ENCODE measurements at regions not wholly inside any gene's neighbourhood (a gene's known extent, or its start where the extent isn't known, plus 50 kb on each side); places are given as distances from the start of the nearest gene placed in this dataset.
A peak's percentile ranks its signal among the peaks of the same experiment; 100 is the strongest.

DNA sequence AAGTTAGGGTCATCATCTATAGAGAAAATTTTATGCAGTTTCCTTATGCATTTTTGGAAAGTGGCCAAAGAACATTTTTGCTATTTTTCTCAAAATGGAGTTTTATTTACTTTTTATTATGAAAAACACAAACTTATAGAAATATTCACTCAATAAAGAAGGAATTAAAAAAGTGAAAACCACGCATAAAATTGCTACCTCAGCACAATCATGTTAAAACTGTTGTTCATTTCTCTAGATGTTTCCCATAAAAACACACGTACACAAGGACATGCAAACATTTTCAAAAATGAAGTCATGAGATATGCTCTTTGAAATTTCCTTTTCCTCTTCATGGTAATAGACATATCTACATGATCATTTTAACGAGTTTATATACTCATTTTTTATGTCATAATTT lies 536.8 kb upstream of the MAGEB18 start:
- no peak for DNase-seq (ENCODE audit: low read depth)
- no peak overlapping the region for H3K4me3 ChIP-seq (ENCODE audit: low read depth, low read length)
- TF ChIP-seq, protein P1, sequence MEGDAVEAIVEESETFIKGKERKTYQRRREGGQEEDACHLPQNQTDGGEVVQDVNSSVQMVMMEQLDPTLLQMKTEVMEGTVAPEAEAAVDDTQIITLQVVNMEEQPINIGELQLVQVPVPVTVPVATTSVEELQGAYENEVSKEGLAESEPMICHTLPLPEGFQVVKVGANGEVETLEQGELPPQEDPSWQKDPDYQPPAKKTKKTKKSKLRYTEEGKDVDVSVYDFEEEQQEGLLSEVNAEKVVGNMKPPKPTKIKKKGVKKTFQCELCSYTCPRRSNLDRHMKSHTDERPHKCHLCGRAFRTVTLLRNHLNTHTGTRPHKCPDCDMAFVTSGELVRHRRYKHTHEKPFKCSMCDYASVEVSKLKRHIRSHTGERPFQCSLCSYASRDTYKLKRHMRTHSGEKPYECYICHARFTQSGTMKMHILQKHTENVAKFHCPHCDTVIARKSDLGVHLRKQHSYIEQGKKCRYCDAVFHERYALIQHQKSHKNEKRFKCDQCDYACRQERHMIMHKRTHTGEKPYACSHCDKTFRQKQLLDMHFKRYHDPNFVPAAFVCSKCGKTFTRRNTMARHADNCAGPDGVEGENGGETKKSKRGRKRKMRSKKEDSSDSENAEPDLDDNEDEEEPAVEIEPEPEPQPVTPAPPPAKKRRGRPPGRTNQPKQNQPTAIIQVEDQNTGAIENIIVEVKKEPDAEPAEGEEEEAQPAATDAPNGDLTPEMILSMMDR (conservative IDR thresholded peaks at IDR 0.05; ENCODE audit: low read depth, low read length): no peak

DNA sequence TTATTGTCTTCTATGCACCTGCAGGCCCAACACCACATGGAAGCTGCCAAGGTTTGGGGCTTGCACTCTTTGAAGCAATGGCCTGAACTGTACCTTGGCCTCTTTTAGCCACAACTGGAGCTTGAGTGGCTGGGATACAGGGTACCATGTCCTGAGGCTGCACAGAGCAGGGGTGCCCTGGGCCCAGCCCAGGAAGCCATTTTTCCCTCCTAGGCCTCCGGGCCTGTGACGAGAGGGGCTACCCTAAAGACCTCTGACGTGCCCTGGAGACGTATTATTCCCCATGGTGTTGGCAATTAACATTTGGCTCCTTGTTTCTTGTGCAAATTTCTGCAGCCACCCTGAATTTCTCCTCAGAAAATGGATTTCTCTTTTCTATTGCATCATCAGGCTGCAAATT lies 519.9 kb upstream of the MAGEB18 start:
- TF ChIP-seq, protein P1 (conservative IDR thresholded peaks at IDR 0.05; ENCODE audit: low read depth, low read length): no peak
- no peak for DNase-seq (ENCODE audit: low read depth)
- no peak overlapping the region for H3K4me3 ChIP-seq (ENCODE audit: low read depth, low read length)

DNA sequence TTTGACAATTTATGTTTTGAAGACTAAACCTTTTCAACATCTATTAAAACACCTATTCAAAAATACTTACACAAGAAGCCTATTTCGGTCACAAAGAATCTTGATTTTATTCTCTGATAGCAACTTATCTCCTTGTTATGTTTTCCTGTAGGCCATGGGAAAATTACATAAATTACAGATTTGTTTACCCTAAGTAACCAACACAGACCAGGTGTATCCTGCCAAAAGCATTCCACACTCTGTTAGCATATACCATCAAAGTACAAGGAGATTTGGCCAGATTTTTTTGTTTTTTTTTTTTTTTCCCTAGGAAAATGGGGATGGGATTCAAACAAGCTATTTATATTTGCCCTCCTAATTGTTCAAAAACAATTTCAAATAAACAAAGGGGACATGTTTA lies 497.9 kb upstream of the MAGEB18 start:
- DNase-seq (ENCODE audit: low read depth): no peak
- TF ChIP-seq, protein P1 (conservative IDR thresholded peaks at IDR 0.05; ENCODE audit: low read depth, low read length): no peak
- no peak overlapping the region for H3K4me3 ChIP-seq (ENCODE audit: low read depth, low read length)

DNA sequence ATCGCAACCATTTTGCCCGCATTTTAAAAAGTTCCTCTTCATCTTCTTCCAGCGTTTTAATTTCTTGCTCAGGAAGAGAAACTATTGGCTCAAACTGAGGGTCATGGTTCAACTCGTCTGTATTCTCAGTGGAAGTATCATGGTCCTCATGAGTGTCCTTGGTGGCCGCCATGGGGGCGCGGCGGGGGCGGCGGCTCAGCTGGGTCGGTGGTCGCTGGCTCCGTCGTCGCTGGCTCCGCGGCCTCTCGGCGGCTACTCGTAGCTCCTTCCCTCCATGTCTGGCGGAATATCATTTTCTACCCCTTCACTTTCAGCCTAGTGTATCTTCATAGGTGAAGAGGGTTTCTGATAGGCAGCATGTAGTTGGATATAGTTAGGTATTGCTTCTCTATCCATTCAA lies 492.0 kb upstream of the MAGEB18 start:
- TF ChIP-seq, protein P1 (conservative IDR thresholded peaks at IDR 0.05; ENCODE audit: low read depth, low read length): no peak

DNA sequence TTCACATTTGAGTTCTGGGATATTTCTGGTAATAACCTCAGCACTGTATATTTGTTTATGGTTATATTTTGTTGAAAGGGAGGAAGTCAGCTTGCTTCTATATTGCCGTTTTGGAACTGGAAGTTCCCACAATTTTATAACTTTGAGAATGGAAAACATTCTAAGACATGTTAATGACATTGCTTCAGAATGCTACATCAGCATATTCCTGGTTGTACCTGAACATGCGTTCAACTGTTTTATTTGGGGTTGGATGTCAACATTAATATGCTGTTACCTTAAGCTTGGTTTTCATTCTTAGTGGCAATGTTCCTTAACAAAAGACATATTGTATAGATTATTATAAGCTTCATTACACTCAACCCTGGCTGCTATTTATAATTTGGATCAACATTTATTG lies 489.4 kb upstream of the MAGEB18 start:
- DNase-seq (ENCODE audit: low read depth): no peak
- TF ChIP-seq, protein P1 (conservative IDR thresholded peaks at IDR 0.05; ENCODE audit: low read depth, low read length): no peak
- no peak overlapping the region for H3K4me3 ChIP-seq (ENCODE audit: low read depth, low read length)

More for the DNA sequence above, 492.0 kb upstream of the MAGEB18 start:
- H3K4me3 ChIP-seq (ENCODE audit: low read depth, low read length): no peak overlapping the region
- DNase-seq (ENCODE audit: low read depth): no peak

DNA sequence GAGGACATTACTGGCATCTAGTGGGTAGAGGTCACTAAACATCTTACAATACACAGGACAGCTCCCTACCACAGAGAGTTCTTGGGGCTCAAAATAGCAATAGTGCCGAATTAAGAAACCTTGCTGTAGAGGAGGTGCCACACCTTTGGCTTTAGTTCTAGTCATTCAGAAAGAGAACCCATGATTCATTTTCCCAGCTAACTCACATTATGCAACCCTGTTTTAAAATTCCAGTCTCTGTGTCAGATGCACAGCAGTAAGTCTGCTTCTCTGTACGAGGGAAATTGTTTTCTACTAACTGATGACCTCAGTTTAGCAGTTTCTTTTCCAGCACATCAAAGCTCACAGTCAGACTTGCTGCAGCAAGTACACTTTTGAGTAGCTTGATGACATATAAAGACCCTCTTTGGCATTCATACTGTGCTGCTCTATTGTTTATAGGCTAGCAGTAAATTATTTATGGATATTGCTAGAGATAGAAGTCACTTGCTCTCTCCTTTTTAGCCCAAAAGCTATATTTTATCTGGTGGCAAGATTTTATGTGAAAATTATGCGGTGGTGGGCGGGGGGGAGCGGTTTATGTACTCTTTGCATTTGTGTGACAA lies 487.8 kb upstream of the MAGEB18 start:
- H3K4me3 ChIP-seq (ENCODE audit: low read depth, low read length): no peak overlapping the region
- TF ChIP-seq, protein P1 (conservative IDR thresholded peaks at IDR 0.05; ENCODE audit: low read depth, low read length): no peak
- DNase-seq (ENCODE audit: low read depth): peak; percentile 41

DNA sequence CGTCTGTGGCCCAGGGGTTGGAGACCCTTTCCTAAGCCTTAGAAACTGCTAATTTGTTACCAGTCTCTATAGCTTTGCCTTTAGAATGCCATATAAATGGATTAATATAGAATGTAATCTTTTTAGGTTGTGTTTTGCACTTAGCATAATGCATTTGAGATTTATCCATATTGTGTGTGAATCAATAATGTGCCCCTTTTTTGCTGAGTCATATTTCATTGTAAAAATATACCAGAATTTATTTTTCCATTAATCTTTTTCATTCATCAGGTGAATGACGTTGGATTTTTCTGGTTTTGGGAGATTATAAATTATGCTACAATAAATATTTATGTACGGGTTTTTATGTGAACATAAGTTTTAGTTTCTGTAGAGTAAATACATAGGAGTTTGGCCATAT lies 478.8 kb upstream of the MAGEB18 start:
- H3K4me3 ChIP-seq (ENCODE audit: low read depth, low read length): no peak overlapping the region
- no peak for DNase-seq (ENCODE audit: low read depth)
- TF ChIP-seq, protein P1 (conservative IDR thresholded peaks at IDR 0.05; ENCODE audit: low read depth, low read length): no peak
